ENCODE measurements at regions not wholly inside any gene's neighbourhood (a gene's known extent, or its start where the extent isn't known, plus 50 kb on each side); places are given as distances from the start of the nearest gene placed in this dataset.

DNA sequence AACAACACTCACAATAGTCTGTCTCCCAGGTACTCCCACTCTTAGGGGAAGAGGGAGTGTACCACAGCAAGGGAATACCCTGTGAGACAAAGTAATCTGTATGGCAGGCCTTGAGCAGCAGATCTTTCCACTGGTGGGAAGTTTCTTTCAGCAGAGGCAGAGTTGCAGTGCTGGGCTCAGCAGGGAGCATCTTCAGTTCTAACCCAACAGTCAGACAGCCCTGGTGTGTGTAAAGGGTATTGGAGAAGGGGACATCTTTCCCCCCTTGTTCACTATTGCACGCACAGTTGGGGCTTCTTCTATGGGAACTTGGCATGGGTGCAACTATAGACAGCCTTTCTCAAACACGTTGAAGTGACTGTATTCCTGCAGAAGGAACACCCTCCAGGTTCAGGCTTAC, 159.4 kb upstream of the DPT start:
- 31 to 34% methylated on average over 2 of the region's 2 CpGs for WGBS, 2 donors
- intact Hi-C loops (cut with DNase I; ENCODE audit: low total_unique reads) = no loop called here
- no peak for TF ChIP-seq POLR2A (IDR thresholded peaks at IDR 0.05)
- TF ChIP-seq, protein P1, sequence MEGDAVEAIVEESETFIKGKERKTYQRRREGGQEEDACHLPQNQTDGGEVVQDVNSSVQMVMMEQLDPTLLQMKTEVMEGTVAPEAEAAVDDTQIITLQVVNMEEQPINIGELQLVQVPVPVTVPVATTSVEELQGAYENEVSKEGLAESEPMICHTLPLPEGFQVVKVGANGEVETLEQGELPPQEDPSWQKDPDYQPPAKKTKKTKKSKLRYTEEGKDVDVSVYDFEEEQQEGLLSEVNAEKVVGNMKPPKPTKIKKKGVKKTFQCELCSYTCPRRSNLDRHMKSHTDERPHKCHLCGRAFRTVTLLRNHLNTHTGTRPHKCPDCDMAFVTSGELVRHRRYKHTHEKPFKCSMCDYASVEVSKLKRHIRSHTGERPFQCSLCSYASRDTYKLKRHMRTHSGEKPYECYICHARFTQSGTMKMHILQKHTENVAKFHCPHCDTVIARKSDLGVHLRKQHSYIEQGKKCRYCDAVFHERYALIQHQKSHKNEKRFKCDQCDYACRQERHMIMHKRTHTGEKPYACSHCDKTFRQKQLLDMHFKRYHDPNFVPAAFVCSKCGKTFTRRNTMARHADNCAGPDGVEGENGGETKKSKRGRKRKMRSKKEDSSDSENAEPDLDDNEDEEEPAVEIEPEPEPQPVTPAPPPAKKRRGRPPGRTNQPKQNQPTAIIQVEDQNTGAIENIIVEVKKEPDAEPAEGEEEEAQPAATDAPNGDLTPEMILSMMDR (IDR thresholded peaks at IDR 0.05) = no peak
- DNase-seq (ENCODE audit: low spot score in 2 of 2) = no peak
- no peak overlapping the region for H3K4me3 ChIP-seq (ENCODE audit: low read depth, poor library complexity, severe bottlenecking)

DNA sequence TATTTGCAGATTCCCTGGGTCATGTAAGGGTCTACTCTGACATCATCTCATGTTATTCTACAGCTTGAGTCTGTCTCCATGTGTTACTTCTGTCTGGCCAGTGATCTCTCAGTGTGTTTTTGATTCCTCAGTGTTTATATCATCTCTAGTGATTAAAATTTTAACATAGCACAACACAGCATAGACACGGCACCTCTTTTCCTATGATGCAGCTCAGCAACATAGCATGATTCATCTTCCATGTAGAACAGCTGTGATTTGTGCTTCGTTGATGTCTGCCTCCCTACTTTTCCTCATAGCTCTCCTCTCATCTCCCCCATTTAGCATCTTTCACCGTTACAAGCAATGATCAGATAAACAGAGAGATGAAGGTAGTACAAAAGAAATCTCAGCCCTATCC, 163.9 kb upstream of the DPT start:
- no peak for DNase-seq (ENCODE audit: low spot score in 2 of 2)
- H3K4me3 ChIP-seq (ENCODE audit: low read depth, poor library complexity, severe bottlenecking) = no peak overlapping the region
- no peak for TF ChIP-seq POLR2A (IDR thresholded peaks at IDR 0.05)
- TF ChIP-seq, protein P1 (IDR thresholded peaks at IDR 0.05) = no peak
- WGBS, 2 donors = 36 to 46% methylated on average over 3 of the region's 3 CpGs
- intact Hi-C loops (cut with DNase I; ENCODE audit: low total_unique reads) = no loop called here

DNA sequence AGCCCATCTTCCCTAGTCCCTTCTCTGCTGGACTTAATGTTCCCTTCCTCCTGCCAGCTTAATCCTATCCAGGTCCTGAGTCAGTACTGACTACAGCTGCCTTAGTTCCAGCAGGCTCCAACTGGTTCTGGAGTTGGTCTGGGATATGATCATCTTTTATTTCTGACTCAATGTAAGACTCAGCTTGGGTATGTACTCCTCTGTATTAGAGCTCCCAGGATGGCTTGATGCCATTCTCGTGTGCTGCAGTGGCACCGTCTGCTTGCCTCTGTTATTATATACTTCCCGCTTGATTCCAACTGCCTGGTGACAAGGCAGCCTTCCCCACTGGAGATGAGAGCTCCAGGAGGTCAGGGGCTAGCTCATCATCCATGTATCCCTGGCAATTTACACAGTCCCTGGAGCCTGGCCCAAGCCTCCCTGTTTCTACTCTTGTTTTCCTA, 164.4 kb upstream of the DPT start:
- intact Hi-C loops (cut with DNase I; ENCODE audit: low total_unique reads) = no loop called here
- 36 to 46% methylated on average over 3 of the region's 3 CpGs for WGBS, 2 donors
- DNase-seq (ENCODE audit: low spot score in 2 of 2) = peak; percentile 50 to 85
- no peak overlapping the region for H3K4me3 ChIP-seq (ENCODE audit: low read depth, poor library complexity, severe bottlenecking)
- TF ChIP-seq, protein P1 (IDR thresholded peaks at IDR 0.05) = no peak
- no peak for TF ChIP-seq POLR2A (IDR thresholded peaks at IDR 0.05)

DNA sequence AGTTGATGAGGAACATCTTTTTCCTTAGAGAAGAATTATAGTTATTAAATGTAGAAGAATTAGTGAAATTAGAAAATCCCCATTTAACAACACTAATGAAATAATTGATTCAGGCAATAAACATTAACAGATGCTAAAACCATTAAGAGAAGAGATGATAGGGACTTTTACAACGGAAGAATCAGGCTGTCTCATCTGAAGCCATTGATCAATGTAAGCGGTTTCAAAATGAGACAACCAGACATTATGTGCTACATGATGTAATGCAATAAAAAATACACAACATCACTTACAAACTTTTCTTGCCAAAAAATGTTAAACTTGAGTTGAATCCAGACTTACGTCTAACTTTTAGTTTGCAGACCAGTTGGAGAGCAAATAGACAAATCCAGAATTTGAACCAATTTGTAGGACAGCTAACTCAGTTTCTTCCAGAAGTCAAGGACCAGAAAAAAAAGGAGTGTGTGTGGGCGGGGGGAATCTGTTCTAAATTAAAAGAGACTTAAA, 165.4 kb upstream of the DPT start:
- no peak for DNase-seq (ENCODE audit: low spot score in 2 of 2)
- intact Hi-C loops (cut with DNase I; ENCODE audit: low total_unique reads) = no loop called here
- TF ChIP-seq POLR2A (IDR thresholded peaks at IDR 0.05) = no peak
- TF ChIP-seq, protein P1 (IDR thresholded peaks at IDR 0.05) = no peak
- no peak overlapping the region for H3K4me3 ChIP-seq (ENCODE audit: low read depth, poor library complexity, severe bottlenecking)
- WGBS, 2 donors = 40 to 46% methylated on average over 4 of the region's 4 CpGs

DNA sequence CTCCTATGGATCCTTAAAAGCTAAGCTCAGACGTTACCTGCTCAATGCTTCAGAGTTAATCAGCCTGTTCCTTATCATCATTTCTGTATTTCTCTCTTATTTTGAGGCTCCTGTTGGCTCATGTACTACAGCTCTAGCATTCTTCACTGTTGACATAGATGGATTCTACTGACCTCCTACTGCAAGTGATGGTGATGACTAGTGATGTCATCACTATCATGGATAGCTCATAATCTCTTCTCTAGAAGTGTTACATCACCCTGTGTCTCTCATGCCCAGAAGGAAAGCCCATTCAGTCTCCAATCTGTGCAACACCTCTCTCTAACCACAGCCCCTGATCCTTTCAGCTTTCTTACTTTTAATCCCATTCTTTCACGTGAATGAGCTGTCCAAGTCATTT, 168.2 kb upstream of the DPT start:
- no peak overlapping the region for H3K4me3 ChIP-seq (ENCODE audit: low read depth, poor library complexity, severe bottlenecking)
- TF ChIP-seq, protein P1 (IDR thresholded peaks at IDR 0.05) = no peak
- TF ChIP-seq POLR2A (IDR thresholded peaks at IDR 0.05) = no peak
- WGBS, 2 donors = 80% methylated on average over 2 of the region's 2 CpGs
- no peak for DNase-seq (ENCODE audit: low spot score in 2 of 2)
- intact Hi-C loops (cut with DNase I; ENCODE audit: low total_unique reads) = no loop called here

DNA sequence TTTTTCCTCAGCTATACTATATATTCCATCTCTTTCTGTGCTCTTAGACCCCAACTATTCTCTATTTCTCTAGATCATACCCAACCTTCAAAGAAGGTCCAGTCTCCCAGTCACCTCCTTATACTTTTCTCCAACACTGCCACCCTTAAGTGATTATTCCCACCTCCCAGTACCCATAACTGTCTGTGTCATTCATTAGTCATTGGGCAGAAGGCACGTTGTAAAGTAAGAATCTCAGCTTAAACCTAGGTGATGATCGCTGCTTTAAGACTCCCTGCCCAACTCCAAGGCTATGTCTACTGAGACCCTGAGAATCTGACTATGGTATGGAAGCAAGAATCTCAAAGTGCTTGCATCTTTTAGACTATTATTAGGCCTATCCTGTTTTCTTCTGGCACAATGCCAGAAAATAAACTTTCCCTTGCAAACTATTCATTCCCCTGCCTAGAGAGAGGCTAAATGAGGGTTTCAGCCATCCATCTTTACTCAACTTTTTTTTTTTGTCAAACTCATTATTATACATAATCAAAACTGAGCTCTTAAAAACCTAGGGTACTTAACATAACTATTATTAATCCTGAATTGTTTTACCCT, 174.3 kb upstream of the DPT start:
- intact Hi-C loops (cut with DNase I; ENCODE audit: low total_unique reads) = no loop called here
- DNase-seq (ENCODE audit: low spot score in 2 of 2) = no peak
- WGBS, 2 donors = 70 to 82% methylated on average over 2 of the region's 2 CpGs
- TF ChIP-seq, protein P1 (IDR thresholded peaks at IDR 0.05) = no peak
- TF ChIP-seq POLR2A (IDR thresholded peaks at IDR 0.05) = no peak
- H3K4me3 ChIP-seq (ENCODE audit: low read depth, poor library complexity, severe bottlenecking) = no peak overlapping the region
